CD1c-positive myeloid dendritic cell (primary cell): ENCODE measurements at regions not wholly inside any gene's neighbourhood (a gene's known extent, or its start where the extent isn't known, plus 50 kb on each side); places are given as distances from the start of the nearest gene placed in this dataset.
A peak's percentile ranks its signal among the peaks of the same experiment; 100 is the strongest.
"Not testable (repeated sequence)": the region's sequence is repeated elsewhere in the genome, so short reads cannot be mapped to it uniquely, and the experiment has no call there.

Experiments used
- DNase-seq: peaks from one replicate; pipeline ENCODE4 v3.0.0-alpha.2; 2016; ENCODE audit errors: extremely low spot score

DNA sequence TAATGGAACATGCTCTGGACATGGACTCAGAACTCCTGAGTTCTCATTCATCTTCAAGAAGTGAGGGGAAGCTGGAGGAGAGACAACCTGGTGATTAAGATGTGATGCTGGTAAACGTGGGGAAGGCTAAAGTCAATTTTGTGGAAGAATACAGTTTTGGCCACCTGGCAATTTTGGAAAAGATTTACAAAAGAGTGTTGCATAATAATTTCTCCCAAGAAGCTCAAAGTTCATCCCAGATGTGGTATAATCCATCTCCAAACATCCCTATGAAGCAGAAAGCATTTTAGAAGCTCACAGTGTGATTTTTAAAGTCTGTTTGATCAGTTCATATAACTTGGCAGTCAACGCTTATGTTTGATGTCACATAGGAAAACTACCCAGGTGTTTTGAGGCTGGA, 208.7 kb downstream of the LMX1A start:
- DNase-seq, result no peak

DNA sequence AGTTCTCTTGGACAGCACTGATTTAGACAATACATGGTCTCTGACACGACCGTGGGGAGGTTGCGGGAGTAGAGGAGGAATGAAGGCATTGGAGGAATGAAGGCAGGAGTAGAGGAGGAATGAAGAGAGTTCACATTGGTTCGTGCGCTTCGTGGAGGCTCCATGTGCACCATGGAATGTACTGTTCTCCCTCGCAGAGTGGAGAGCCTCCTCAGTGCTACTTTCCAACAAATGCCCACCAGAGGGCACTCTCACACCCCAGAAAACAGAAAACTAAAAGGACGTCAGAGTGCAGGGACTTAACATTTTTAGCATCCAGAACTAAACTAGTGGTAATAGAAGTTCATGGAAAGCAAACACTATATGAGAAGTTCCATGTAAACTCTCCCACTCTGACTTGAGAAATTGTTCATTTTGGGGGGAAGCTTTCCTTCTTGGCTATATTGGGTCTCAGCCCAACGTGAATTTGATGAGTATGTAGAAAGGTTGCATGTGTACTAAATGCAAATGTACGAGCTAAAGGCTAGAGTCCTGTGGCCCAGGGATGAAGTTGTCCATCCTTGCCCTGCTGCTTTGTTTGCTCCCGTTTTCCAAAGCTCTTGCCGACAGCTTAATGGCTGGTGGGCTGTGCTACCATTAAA, 211.6 kb downstream of the LMX1A start:
- DNase-seq, result peak; percentile 17

DNA sequence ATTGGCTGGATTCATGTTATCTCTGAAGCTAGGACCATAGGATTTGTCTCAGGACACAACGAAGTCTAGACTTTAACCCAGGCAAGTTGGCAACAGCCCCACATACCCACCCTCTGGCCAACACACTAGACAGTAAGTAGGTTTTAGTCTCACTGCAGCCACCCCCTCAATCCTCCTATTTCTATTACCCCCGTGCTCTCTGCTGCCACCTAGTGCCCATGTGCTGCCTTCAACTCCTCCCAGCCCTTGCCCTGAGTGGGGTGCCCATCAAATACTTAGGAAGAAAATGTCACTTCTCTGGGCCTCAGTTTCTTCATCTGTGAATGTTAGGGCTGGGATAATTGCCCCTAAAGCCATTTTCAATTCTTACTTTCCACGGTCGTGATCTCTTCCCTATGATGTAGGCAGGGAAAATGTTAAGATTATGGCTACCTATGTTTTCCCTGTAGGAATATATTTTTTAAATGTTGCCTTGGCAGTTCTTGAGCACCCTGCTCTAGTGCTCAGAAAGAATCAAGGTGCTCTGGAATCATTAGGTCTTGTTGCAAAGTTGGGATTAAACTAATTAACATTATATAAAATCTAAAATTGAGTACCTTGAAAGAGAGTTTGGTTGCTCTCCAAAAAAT, 213.0 kb downstream of the LMX1A start:
- DNase-seq, result peak; percentile 2

DNA sequence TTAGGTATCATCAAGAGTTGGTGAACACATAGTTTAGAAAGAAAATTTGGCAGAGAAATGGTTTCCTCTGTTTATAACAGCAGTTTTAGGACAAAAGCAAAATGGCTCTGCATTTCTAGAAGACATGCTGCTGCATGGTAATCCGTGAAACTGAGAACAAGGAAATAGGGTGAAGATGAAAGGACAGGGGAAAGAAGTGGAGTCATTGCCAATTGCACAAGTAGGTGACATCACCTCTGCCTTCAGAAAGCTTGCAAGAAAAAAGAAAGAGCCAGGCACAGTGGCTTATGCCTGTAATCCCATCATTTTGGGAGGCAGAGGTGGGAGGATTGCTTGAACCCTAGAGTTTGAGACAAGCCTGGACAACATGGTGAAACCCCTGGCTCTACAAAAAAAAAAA, 217.6 kb downstream of the LMX1A start:
- no peak for DNase-seq

DNA sequence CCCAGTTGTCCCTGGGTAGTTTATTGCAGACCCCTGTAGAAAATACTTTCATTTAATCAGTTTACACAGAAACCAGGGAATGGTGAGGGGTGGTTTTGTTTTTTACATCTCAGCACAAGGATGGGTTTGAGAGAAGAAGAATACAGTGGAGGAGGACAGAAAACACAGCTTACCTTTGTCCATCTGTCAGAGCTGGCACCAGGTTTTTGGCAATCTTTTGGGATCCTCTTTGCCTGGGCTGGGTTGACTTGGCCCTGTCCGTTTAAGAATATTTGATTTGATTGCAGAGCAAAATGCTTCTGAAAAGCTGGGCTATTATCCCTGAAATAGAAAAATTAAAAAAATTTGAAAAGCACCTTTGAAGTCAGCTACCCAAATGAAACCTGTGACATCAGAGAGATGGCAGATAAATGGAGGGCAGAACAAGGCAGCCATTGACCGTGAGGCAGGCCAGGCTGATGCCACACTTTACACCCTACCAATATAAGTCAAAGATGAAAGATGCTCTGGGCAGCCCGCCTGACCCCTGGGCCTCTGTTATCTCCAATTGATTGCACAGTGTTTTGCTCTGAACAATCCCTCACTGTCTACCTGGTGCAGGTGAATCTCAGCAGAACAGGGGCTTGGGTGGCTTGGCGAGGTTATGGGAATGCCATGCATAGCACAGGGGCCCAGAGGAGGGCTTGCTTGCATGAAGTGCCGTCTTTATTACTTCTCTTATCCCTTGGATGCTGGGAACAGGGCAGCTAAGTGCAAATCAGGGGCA, 218.8 kb downstream of the LMX1A start:
- no peak for DNase-seq

DNA sequence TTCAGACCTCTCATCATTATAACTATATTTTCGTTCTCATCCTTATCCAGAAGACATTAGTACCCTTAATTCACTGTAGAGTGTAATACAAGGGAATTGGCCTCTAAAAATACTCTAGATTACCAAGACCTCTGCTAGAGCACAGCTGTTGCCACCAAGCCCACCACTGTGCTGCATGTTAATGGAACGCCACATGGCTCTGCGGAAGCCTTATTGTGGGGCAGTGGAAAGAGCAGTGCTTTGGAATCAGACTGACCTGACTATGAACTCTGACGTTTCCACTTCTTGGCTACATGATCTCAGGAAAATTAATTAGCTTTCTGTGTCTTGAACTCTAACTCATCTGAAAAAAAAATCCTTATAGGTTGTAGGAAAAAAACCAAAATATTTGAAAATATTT, 222.1 kb downstream of the LMX1A start:
- no peak for DNase-seq

DNA sequence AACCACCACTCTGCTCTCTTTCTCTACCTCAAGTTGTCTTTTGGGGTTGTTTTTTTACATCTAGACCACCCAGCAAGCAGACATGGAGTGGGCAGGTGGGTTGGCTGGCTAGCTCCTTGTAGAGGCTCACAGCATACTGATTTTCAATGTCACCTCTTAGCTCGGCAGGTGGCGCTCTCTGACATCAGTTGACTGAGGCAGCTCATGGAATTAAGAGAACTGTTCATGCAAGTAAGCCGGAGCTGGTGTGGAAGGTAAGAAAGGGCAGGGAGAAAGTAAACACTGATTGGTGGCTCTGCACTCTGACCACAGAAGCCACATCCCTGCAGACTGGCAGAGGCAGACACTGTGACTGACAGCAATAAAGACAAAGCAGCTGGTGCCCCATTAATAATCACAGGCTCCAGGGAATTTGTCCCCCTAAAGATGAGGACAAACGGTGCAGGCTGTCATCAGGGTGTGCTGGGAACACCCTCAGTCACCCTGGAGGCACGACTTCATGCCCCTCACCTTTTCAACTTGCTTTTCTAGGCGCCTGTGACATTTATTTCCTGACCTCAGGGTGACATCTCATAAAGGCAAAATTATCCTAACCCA, 226.8 kb downstream of the LMX1A start:
- peak; percentile 8 for DNase-seq

DNA sequence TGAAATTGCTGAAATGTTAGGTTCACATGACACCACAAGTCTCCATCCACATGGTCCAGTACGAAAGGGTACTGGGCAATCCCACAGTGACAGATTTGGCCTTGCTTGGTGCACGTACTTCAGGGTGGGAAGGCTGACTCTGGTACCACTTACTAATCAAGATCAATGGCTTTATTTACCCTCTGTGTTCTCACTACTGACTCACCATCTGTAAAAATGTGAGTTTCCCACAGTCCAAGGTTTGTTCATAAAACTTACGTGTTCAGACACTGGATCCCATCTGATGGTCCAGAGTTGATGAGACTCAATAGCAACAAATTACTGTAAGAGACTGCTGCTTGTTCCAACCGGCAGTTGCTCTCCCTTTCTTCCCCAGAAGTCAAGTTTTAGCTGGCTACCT, 231.7 kb downstream of the LMX1A start:
- no peak for DNase-seq

DNA sequence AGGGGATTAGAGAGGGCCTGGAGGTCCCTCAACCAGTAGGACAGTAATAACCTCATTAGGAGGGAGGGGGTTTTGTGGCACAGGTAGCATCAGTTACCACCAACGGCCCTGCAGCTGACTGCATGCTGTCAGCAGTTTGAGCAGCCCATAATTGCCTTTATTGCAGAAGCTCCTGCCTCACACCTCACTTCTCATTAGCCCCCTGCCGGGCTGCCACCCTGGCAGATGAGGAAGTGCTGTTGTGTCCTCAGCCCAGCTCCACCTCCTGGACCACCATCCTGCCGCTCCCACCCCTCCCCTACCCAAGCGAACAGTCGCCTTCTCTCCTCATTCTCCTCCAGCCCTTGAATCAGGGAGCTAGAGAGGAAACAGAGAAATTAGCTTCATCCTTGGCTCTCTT, 237.4 kb downstream of the LMX1A start:
- no peak for DNase-seq

DNA sequence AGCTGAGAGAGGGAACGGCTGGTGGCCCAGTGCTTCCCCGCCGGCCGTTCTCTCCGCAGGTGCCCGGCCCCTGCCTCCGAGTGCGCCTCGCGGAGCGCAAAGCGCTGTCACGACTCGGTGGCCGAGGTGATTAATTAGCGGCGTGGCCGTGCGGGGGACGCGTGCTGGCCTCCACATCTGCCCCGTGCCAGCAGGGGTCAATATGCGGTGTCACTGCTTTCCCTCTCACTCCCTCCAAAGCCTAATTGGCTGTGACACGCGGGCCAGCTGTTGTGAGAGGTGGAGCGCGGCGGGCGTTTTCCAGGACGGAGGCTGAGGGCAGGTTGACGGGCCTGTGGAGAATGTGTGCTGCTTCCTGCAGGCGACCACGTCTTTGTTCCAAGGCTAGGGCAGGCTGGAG, 239.0 kb downstream of the LMX1A start:
- DNase-seq, result no peak

DNA sequence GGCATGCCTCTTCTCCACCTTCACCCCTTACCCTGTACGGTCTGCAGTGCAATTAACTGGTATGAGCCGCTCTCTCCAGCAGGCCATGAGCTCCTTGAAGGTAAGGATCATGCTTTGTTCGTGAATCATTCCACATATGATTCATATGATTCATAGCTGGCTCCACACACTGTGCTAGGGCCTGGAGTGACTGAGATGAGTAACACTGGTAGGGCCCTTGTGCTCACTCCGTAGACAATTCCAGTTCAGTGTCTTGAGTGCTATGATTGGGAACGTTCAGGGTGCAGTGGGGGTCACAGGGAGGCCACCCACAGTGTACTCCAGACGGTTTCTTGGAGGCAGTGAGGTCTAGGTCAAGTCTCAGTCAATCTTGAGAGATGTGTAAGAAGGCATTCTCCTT, 239.8 kb downstream of the LMX1A start:
- DNase-seq, result no peak

DNA sequence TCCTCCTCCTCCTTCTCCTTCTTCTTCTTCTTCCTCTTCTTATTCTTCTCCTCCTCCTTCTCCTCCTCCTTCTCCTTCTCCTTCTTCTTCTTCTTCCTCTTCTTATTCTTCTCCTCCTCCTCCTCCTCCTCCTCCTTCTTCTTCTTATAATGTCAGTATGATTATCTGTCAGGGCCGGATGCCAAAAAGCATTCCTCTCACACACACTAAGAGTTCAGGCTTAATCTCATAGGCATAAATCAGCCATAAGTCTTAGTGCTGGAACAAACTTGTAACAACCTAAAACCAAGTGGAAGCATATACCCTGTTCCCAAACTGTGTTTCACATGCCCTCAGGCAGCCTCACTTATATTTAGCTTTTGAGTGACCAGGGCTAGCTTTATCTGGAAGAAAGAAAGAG, 240.3 kb downstream of the LMX1A start:
- DNase-seq, result no peak

DNA sequence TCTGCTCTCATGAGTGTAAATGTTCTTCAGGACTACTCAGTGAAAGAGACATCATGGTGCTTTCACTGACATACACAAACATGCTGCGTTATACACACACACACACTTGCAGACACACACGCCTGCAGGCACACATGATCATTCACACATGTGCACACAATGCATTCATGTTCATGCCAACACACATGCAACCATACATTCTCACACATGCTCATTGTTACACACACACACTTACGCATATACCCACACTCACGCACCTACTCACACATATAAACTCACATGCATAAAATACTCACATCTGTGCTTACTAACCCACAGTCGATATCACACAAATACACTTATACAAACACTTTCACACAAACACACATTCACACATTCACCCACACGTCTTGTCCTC, 241.6 kb downstream of the LMX1A start:
- DNase-seq, result no peak

DNA sequence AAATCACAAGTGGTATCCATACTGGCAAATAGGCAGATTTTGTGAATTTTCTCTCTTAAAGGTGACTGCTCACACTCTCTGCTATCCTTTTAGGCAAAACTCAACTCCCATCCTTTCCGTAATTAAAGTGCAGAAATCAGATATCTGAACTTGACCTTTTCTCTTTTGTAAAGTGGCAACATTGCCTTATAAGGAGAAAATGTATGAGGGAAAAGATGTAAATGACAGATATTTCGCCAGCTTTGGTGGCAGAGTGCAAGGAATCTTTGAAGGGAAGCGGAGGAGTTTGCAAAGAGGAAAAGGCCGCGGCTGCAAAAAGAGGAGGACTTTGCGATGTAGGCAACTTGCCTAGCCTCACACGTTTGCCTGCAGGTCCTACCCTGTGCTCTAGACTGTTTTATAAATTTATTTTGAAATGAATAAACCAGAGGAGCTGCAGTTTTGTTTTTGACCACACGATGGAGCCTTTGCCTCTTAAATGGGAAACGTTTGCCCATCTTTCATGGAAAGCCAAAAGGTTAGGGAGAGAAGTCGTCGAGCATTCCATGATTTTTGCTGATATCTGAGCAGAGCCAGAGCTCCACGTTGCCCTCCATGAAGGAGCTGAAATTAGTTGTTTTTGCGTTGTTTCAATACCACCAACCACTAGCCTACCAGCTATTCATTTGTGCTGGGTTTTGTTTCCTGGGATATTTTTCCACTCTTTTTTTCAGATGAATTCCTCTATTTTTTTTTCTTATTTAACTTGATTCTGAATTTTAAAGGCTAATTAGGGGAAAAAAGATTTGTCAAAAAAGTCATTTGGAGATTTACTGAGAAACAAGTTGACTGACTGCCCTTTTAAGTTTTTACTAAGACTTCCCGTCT, 242.3 kb downstream of the LMX1A start:
- peak; percentile 3 for DNase-seq

DNA sequence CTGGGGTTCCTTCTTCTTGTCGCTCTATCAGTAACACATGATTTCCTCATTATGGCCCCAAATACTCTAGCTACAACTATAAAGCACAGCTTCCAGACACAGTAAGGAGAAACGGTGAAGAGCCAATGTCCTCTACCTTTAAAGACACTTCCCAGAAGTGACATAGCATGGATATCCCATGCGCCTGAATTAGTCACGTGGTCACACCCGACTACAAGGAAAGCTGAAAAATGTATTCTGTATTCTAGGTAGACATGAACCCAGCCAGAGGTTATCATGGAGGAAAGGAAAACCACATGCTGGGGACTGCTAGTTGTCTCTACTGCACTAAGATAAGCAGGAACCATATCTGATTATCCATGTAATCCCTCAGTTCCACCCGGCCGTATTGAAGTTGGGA, 244.3 kb downstream of the LMX1A start:
- DNase-seq, result no peak

DNA sequence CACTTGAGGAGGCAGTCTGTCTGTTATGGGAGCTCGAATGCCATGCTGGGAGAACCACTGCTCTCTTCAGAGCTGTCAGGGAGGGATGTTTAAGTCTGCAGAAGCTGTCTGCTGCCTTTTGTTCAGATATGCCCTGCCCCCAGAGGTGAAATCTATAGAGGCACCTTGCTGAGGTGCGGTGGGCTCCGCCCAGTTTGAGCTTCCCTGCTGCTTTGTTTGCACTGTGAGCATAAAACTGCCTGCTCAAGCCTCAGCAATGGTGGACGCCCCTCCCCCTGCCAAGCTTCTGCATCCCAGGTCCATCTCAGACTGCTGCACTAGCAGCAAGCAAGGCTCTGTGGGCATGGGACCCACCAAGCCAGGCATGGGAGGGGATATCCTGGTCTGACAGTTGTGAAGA, 247.5 kb downstream of the LMX1A start:
- DNase-seq, result no peak

DNA sequence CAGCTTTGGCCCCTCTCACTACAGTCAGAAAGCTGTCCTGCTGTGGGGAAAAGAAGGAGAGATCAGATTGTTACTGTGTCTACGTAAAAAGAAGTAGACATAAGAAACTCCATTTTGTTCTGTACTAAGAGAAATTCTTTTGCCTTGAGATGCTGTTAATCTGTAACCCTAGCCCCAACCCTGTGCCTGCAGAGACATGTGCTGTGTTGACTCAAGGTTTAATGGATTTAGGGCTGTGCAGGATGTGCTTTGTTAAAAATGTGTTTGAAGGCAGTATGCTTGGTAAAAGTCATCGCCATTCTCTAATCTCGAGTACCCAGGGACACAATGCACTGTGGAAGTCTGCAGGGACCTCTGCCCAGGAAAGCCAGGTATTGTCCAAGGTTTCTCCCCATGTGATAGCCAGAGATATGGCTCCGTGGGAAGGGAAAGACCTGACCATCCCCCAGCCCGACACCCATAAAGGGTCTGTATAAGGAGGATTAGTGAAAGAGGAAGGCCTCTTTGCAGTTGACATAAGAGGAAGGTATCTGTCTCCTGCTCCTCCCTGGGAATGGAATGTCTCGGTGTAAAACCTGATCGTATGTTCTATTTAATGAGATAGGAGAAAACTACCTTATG, 263.9 kb downstream of the LMX1A start:
- not testable (repeated sequence) for DNase-seq

DNA sequence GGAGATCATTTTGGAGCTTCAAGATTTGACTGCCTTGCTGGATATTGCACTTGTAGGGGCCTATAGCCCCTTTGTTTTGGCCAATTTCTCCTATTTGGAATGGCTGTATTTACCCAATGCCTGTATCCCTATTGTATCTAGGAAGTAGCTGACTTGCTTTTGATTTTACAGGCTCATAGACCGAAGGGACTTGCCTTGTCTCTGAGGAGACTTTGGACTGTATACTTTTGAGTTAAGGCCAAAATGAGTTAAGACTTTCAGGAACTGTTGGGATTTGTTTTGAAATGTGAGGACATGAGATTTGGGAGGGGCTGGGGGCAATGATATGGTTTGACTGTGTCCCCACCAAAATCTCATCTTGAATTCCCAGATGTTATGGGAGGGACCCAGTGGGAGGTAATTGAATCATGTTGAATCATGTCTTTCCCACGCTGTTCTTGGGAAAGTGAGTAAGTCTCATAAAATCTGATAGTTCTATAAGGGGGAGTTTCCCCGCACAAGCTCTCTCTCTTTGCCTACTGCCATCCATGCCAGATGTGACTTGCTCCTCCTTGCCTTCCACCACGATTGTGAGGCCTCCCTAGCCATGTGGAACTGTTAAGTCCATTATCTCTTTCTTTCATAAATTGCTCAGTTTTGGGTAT, 276.1 kb downstream of the LMX1A start:
- no peak for DNase-seq

DNA sequence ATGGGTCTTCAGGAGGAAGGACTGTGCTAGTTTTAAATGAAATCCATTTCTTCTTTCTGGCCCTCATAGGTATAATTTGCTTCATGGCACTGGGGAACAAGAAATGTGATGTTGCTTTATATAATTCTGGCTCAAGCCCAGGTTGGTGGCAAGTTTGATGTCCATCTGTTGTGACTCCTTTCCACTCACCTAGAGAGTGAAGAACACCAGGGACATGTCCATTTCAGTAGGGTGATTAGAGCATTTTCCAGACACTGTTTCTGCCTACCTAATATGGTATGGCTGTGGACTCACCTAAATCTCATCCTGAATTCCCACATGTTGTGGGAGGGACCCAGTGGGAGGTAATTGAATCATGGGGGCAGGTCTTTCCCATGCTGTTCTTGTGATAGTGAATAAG, 278.1 kb downstream of the LMX1A start:
- DNase-seq, result no peak

DNA sequence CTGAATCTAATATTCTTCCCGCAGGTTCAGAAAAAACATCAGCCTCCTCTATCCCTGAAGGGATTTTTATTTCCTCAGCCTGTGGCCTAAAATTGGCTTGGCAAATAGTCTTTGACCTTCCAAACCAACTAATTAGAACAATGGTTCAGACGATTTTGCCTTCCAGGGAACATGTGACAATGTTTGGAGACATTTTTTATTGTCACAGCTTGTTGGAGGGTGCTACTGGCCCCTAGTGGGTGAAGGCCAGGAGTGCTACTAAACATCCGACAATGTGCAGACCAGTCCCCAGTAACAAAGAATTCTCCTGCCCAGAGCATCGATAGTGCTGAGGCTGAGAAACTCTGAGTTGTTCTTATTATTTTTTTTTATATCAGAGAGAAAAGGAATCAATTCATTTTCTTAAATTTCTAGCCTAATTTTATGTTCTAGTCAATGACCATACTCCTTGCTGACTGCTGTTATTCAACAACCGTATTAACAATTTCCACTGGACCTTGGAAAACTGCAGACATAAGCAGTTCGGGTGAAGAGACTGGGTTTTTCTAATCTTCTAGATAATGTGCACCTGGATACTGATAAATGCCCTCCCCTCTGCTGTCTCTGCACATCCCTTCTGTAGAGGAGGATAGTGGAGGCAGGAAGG, 280.7 kb downstream of the LMX1A start:
- DNase-seq, result no peak
